ENCODE measurements at regions not wholly inside any gene's neighbourhood (a gene's known extent, or its start where the extent isn't known, plus 50 kb on each side); places are given as distances from the start of the nearest gene placed in this dataset.

DNA sequence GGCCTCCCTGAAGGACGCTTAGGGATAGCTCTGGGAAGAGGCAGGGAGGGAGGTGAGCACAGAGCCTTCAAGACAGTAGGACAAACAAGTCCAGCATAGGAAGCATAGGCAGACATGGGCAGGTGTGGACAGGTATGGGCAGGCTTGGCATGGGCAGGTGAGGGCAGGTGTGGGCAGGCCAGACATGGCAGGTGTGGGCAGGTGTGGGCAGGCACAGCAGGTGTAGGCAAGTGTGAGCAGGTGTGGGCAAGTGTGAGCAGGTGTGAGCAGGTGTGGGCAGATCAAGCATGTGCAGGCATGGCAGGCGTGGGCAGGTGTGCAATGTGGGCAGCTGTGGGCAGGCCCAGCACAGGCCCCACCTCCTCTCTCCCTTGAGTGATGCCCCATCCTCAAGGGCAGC lies 148.8 kb upstream of the ZMIZ1 start:
- H3K36me3 ChIP-seq (replicated peaks; ENCODE audit: control insufficient read depth, insufficient read depth, low read length), result no peaks in the 10 kb centered on the region
- DNase-seq, result no peak
- no peaks in the 10 kb centered on the region for H3K27me3 ChIP-seq (ENCODE audit: control insufficient read depth, insufficient read depth, low read length)
- H3K4me3 ChIP-seq (ENCODE audit: insufficient read depth, low read depth, low read length), result no peak overlapping the region

DNA sequence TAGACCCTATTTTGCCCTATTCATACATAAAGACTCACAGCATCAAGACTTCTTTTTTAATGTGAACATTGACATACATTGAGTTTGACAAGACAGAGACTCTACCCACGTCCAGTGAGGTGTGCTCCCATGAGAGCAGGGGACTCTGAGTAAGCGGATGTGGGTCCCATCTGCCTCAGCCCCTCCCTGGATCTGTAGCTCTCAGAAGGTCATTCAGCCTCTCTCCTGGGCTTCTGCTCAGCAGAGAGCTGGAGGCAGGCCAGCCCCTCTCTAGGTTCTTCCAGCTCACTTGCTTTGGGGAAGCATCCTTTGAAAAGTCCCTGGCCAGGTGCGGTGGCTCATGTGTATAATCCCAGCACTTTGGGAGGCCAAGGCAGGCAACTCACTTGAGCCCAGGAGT lies 146.9 kb upstream of the ZMIZ1 start:
- Histone ChIP-seq H3K36me3 (replicated peaks; ENCODE audit: control insufficient read depth, insufficient read depth, low read length) (no peaks in the 10 kb centered on the region), H3K27me3 (ENCODE audit: control insufficient read depth, insufficient read depth, low read length) (no peaks in the 10 kb centered on the region), H3K4me3 (ENCODE audit: insufficient read depth, low read depth, low read length) (no peak overlapping the region)
- no peak for DNase-seq

DNA sequence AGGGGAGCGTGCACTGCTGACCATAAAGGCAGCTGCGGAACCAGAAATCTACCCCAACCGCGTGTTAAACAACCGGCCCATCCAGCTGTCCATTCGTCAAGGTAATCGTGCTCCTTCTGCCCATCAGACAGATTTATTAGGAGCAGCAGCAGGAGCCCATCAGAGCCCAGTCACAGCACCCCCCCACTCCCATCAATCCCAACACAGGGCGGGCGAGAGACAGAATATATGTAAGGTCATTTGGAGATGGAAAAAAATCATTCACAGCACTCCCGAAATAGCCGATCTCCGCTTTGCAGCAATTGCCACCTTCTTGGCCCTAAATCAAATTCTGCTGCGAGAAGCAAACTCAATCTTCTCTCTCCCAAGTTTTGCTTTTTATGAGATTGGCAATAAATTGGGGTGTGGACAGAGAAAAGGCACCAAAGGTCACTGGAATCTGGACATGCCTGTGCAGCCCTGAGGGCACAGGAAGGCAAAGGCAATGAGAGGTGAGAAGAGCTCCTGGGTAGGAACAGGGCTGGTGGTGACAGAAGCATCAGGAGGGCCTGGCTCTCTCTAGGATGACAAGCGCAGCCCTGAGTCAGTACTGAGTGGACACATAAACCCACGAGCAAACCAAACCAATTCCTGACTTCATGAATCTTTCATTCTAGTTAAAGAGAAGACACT lies 145.0 kb upstream of the ZMIZ1 start:
- H3K27me3 ChIP-seq (ENCODE audit: control insufficient read depth, insufficient read depth, low read length), result no peaks in the 10 kb centered on the region
- no peaks in the 10 kb centered on the region for H3K36me3 ChIP-seq (replicated peaks; ENCODE audit: control insufficient read depth, insufficient read depth, low read length)
- no peak for DNase-seq
- no peak overlapping the region for H3K4me3 ChIP-seq (ENCODE audit: insufficient read depth, low read depth, low read length)

DNA sequence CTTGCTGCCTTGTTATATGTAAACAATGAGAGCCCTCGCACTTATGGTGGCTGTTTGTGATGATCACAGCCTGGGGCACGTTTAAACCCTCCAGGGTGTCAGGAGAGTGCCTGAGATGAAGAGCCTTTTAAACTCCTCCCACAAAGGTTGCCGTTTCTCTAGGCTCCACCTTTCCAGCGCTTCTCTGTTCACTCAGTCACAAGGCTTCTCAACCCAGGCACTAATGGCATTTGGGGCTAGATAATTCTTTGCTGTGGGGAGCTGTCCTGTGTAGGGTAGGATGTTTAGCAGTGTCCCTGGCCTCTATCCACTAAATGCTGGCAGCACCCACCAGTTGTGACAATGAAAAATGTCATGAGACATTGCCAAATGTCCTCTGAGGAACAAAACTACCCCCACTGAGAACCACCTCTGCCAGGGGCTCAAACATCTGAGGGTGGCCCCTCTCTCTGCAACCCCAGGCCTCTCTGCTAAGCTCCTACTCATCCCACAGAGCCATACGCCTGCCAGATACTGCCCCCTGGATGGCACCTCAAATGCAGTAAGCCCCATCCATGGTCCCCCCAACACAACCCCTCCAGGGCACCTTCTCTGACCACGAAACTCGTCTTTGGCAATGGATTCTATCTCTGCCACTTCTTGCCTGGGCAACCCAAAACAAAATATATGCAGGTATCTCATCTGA lies 144.3 kb upstream of the ZMIZ1 start:
- Histone ChIP-seq H3K27me3 (ENCODE audit: control insufficient read depth, insufficient read depth, low read length) (no peaks in the 10 kb centered on the region), H3K36me3 (replicated peaks; ENCODE audit: control insufficient read depth, insufficient read depth, low read length) (no peaks in the 10 kb centered on the region), H3K4me3 (ENCODE audit: insufficient read depth, low read depth, low read length) (no peak overlapping the region)
- peak; percentile 74 for DNase-seq

DNA sequence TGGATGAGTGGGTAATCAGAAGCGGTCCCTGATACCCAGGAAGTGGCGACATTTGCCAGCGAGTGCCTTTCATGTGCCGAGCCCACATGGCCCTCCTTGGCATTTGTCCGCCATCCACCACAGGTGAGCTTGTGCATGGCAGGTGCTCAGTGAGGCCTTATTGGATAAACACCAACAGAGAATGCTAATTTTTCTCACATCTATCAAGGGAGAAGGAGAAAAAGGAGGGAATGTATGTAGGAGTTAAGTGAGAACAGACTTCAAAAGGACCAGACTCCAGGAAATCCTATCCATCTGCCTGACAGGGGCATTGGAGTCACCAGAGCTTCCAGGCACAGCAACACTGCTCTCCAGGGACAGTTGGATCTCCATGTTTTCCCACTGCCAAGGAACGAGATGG lies 143.5 kb upstream of the ZMIZ1 start:
- Histone ChIP-seq H3K27me3 (ENCODE audit: control insufficient read depth, insufficient read depth, low read length) (no peaks in the 10 kb centered on the region), H3K4me3 (ENCODE audit: insufficient read depth, low read depth, low read length) (no peak overlapping the region), H3K36me3 (replicated peaks; ENCODE audit: control insufficient read depth, insufficient read depth, low read length) (no peaks in the 10 kb centered on the region)
- no peak for DNase-seq

DNA sequence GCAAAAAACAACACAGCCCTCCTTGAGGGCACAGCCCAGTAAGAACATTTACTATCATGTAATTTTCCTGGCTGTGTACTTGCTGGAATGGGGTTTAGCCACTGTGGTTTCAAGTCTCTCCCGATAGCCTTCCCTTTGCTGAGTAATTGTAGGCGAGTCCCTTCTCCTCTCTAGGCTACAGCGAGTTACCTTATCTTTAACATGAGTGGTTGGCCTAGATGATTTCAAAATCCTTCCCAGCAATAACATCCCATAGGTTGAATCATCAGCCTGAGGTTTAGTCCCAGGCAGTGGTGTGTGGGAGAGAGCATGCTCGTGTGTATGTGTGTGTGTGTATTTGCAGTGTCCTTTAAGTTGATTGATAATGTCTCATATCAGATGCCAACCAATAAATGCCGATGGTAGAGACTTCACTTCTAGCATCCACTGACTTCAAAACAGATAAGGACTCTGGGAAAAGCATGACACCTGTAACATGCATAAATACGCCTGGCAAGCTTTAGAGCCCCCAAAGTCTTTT lies 142.9 kb upstream of the ZMIZ1 start:
- no peak for DNase-seq
- Histone ChIP-seq H3K4me3 (ENCODE audit: insufficient read depth, low read depth, low read length) (no peak overlapping the region), H3K27me3 (ENCODE audit: control insufficient read depth, insufficient read depth, low read length) (no peaks in the 10 kb centered on the region; the same call in 1 of the 2 replicates), H3K36me3 (replicated peaks; ENCODE audit: control insufficient read depth, insufficient read depth, low read length) (no peaks in the 10 kb centered on the region)

DNA sequence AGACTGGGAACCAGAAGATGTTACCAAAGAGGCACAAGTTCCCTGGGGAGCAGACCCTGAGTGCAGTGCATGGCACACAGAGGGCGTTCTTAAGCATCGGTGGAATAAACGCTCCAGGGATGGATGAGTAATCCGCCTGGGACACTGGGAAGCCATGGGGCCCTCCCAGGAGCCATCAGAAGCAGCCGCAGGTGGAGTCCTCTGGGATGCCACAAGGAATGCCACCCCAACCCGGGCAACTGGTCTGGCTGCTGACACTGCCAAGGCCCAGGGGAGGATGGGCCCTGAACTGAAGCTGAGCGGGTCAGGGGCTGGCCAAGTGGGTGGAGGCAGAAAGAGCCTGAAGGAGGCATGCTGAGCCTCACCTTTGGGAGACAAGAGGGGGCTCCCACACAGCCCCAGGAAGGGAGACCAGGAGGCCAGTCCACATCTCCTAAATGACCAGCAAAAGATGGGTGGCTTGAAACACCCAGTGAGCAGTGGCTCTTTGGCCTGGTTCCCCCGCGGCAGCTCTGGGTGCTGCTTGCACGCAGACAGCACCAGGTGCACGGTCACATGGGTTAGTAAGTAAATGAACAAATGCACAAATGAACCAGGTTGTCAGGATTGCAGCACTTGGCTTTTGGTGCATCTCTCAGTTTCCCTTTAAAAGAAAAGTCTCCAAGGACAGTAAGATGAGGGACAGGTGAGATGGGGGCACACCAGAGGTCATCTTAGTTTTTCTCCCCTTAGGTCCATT lies 141.3 kb upstream of the ZMIZ1 start:
- no peak for DNase-seq
- no peaks in the 10 kb centered on the region for H3K36me3 ChIP-seq (replicated peaks; ENCODE audit: control insufficient read depth, insufficient read depth, low read length)
- H3K27me3 ChIP-seq (ENCODE audit: control insufficient read depth, insufficient read depth, low read length), result no peaks in the 10 kb centered on the region; the same call in 1 of the 2 replicates
- no peak overlapping the region for H3K4me3 ChIP-seq (ENCODE audit: insufficient read depth, low read depth, low read length)

DNA sequence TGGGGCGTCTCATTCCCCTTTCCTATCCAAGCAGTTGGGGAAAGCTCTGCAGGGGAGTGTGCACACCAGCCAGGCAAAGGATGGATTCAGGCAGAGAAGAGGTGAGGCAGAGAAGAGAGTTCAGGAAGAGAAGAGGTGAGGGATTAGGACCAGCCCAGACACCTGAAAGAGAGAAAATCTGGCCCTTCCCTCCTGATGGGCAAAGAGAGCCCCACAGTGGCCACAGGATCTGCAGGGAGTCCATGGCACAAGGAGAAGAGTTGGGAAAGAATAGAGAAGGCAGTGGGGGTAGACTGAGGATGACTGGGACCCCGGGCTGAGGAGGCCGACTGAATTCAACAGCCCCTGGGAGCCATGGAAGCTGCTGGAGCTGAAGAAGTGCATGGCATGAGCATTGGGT lies 140.4 kb upstream of the ZMIZ1 start:
- no peak overlapping the region for H3K4me3 ChIP-seq (ENCODE audit: insufficient read depth, low read depth, low read length)
- no peaks in the 10 kb centered on the region; the same call in 1 of the 2 replicates for H3K27me3 ChIP-seq (ENCODE audit: control insufficient read depth, insufficient read depth, low read length)
- DNase-seq, result no peak
- no peaks in the 10 kb centered on the region for H3K36me3 ChIP-seq (replicated peaks; ENCODE audit: control insufficient read depth, insufficient read depth, low read length)

DNA sequence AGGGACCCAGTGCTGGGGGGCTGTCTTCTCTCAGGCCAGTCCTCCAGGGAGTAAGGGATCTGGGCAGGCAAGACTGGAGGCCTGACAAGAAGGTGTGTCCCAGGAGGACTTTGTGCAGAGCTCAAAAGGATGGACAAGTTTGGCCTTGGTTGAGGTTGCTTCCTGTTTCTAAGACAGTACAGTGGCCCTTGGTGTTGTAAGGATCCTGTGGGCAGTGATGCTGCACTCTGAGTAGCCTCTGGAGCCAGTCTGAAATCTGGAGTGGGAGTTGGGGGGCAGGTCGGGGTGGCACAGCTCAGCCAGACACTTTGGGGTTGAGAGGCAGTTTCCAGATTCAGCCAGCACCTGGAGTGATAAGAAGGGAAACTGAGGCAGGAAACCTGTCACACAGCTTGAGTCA lies 139.2 kb upstream of the ZMIZ1 start:
- Histone ChIP-seq H3K36me3 (replicated peaks; ENCODE audit: control insufficient read depth, insufficient read depth, low read length) (no peaks in the 10 kb centered on the region), H3K27me3 (ENCODE audit: control insufficient read depth, insufficient read depth, low read length) (no peaks in the 10 kb centered on the region; the same call in 1 of the 2 replicates), H3K4me3 (ENCODE audit: insufficient read depth, low read depth, low read length) (no peak overlapping the region)
- no peak for DNase-seq

DNA sequence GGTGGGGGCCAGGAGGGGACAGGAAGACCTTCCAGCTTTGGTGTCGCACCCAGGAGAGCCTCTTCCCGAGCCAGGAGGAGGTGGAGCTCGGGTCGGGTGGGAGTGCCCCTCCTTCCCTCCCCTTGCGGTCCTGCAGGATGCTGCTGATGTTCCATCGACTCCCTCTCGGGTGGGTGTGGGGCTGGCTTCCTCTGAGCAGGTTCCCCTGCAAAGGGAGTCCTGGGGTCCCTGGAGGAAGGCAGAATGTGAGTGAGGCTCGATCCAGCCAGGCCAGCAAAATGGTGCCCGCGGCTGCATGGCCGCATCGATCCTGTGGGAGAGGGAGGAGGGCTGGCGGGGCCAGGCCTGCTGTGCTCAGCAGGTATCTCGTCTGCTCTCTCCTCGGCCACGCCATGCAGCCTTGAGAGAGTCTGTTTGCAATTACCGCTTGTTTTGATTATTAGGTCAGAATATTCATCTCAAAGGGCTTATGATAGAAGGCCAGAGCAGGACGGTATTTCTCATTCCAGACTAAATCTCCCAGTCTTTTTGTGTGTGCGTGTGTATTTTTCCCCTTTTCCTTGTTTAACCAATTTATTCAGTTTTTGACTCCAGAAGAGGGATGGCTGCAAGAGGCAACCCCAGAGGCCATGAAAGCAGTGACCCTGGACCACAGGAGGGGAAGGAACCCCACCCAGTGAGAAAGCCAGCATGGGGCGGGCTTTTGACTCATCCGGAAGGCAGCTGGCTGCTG lies 137.3 kb upstream of the ZMIZ1 start:
- Histone ChIP-seq H3K4me3 (ENCODE audit: insufficient read depth, low read depth, low read length) (no peak overlapping the region), H3K27me3 (ENCODE audit: control insufficient read depth, insufficient read depth, low read length) (no peaks in the 10 kb centered on the region; the same call in 1 of the 2 replicates), H3K36me3 (replicated peaks; ENCODE audit: control insufficient read depth, insufficient read depth, low read length) (no peaks in the 10 kb centered on the region)
- DNase-seq, result peak; percentile 62

DNA sequence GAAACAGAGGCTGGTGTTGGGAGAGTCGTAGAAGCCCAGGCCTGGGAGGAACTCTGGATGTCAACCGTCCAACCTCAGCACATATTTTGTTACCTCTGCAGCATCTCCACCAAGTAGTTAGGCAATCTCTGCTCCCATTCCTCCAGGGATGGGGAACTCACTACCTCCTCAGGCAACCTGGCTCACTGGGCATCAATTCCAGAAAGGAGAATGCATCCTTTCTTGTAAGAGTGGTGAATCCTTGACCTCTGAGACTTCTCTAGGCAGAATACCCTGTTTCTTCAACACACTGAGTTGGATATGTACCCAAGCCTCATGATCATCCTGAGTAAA lies 136.7 kb upstream of the ZMIZ1 start:
- no peak overlapping the region for H3K4me3 ChIP-seq (ENCODE audit: insufficient read depth, low read depth, low read length)
- H3K27me3 ChIP-seq (ENCODE audit: control insufficient read depth, insufficient read depth, low read length), result no peaks in the 10 kb centered on the region; the same call in 1 of the 2 replicates
- no peaks in the 10 kb centered on the region for H3K36me3 ChIP-seq (replicated peaks; ENCODE audit: control insufficient read depth, insufficient read depth, low read length)
- DNase-seq, result no peak

DNA sequence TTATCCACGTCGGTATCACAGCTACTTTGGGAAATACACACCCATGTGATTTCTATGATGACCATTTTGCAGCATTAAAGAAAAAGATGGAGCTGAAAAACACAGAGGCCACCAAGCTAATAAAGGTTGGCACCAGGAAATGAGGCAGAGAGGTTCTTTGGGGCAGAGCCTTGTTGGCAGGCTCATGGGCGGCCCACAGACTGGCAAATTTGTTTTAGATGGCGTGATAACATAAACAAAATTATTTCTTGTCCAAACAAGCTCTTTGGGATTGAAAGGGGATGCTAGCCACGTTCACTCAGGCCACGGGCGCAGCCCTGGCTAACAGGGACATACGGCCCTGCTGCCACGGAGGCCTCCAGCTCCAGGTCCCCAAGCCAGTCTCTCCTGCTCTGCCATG lies 135.9 kb upstream of the ZMIZ1 start:
- Histone ChIP-seq H3K4me3 (ENCODE audit: insufficient read depth, low read depth, low read length) (no peak overlapping the region), H3K27me3 (ENCODE audit: control insufficient read depth, insufficient read depth, low read length) (no peaks in the 10 kb centered on the region; the same call in 1 of the 2 replicates), H3K36me3 (replicated peaks; ENCODE audit: control insufficient read depth, insufficient read depth, low read length) (no peaks in the 10 kb centered on the region)
- no peak for DNase-seq

DNA sequence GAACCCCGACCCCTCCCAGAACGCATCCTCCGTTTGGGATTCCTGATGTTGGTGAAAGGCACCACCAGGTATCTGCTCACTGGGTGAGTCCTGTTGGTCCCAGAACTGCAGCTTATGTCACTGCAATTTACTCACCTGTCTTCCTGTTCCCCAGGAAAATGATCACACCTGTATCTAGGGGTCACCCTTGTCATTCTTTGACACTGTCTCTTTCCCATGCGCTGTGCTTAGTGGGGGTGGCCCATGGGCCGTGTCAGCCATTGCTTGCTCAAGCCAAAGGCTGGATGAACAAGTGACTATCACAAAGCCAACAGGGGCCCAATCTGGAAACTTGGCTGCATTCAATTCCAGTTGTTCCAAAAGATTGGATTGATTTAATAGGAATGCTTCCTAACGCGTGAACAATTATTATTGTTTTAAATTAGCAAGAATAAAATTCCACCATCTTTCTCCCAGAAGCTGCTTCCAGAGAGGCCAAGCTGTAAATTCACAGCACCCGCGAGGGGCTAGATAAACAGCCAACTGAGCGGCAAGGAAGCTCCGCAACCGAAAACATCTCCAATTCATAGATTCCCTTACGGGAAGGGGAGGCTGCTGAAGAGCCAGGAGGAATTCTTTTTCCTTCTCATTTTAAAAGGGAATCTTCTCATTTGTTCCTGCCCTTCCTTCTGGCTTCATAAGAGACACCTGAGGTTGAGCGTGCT lies 134.8 kb upstream of the ZMIZ1 start:
- Histone ChIP-seq H3K4me3 (ENCODE audit: insufficient read depth, low read depth, low read length) (no peak overlapping the region), H3K36me3 (replicated peaks; ENCODE audit: control insufficient read depth, insufficient read depth, low read length) (no peaks in the 10 kb centered on the region), H3K27me3 (ENCODE audit: control insufficient read depth, insufficient read depth, low read length) (no peaks in the 10 kb centered on the region; the same call in 1 of the 2 replicates)
- no peak for DNase-seq

DNA sequence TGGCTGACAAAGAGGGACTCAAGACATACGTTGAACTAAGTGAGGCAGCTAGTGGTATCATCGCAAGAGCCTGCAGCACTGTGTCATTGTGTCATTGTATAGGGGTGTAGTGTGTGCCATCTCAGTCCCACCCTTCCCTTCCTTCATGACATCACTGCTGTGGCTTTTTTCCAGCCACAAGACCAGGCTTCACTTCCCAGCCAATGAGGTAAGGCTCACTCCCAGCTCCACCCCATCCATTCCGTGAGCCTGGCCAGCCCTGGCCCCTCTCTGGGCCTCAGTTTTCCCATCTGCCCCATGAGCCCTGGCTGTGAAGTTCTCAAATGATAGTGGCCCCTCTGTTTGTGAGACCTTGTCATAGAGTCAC lies 134.3 kb upstream of the ZMIZ1 start:
- Histone ChIP-seq H3K4me3 (ENCODE audit: insufficient read depth, low read depth, low read length) (no peak overlapping the region), H3K36me3 (replicated peaks; ENCODE audit: control insufficient read depth, insufficient read depth, low read length) (no peaks in the 10 kb centered on the region), H3K27me3 (ENCODE audit: control insufficient read depth, insufficient read depth, low read length) (no peaks in the 10 kb centered on the region; the same call in 1 of the 2 replicates)
- no peak for DNase-seq

Measured in H7 (cell line).